ENCODE measurements at regions not wholly inside any gene's neighbourhood (a gene's known extent, or its start where the extent isn't known, plus 50 kb on each side); places are given as distances from the start of the nearest gene placed in this dataset.

- TF ChIP-seq CTCF (IDR thresholded peaks at IDR 0.05) (no peak), EP300 (IDR thresholded peaks at IDR 0.05) (no peak), POLR2AphosphoS5 (IDR thresholded peaks at IDR 0.05) (no peak)
These were observed 263.4 kb downstream of the NEBL start for GRCh38 chr10:20633714-20634113.

Measured in gastroesophageal sphincter (tissue), 3 donors.